ENCODE measurements at regions not wholly inside any gene's neighbourhood (a gene's known extent, or its start where the extent isn't known, plus 50 kb on each side); places are given as distances from the start of the nearest gene placed in this dataset.

DNA sequence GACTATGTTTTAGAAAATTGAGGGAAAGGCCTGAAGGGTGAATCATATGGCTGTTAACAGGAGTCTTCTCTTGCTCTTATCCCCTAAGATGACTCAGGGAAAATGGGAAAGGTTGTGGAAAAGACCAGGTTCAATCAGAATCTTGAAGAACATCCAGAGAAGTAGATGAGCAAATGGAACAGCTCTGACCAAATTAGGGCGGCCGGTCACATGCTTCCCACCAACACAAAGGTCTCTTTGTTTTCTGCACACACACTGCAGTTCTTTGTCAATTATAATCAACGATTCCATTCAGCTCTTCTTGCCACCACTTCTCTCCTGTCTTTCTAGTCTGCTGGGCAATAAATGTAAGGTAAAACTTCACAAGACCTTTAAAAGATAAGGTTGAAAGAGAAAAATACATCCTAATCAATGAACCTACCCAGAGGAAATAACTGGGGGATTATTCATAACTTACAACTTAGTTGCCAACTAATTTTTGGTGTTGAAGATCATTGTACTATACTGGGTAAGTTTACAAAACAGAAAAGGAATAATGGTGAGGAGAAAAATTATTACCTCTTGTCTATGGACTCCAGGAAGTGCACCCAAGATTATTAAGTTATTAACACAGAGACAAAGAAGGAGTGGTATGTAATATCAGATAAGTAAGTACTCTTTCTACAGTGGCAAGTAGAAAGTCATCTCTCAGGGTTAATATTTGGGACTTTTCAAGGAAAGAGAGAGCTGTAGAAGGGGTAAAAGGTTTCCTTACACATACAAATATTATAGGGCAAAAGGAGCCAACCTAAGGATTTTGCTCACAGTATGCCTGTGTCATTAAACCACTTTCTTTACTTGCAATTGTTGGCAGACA lies 441.9 kb upstream of the PIK3R1 start:
- no peak for TF ChIP-seq EZH2 (IDR thresholded peaks at IDR 0.05; ENCODE audit: low read length)
- TF ChIP-seq, protein P1, sequence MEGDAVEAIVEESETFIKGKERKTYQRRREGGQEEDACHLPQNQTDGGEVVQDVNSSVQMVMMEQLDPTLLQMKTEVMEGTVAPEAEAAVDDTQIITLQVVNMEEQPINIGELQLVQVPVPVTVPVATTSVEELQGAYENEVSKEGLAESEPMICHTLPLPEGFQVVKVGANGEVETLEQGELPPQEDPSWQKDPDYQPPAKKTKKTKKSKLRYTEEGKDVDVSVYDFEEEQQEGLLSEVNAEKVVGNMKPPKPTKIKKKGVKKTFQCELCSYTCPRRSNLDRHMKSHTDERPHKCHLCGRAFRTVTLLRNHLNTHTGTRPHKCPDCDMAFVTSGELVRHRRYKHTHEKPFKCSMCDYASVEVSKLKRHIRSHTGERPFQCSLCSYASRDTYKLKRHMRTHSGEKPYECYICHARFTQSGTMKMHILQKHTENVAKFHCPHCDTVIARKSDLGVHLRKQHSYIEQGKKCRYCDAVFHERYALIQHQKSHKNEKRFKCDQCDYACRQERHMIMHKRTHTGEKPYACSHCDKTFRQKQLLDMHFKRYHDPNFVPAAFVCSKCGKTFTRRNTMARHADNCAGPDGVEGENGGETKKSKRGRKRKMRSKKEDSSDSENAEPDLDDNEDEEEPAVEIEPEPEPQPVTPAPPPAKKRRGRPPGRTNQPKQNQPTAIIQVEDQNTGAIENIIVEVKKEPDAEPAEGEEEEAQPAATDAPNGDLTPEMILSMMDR (optimal IDR thresholded peaks at IDR 0.05 in 1 of 3, IDR thresholded peaks at IDR 0.05 in 1 of 3, conservative IDR thresholded peaks at IDR 0.05 in 1 of 3; ENCODE audit: extremely low read depth in 1 of 3, insufficient read depth in 2 of 3, low read length in 3 of 3): no peak
